Endothelial cell of umbilical vein (primary cell): ENCODE measurements at regions not wholly inside any gene's neighbourhood (a gene's known extent, or its start where the extent isn't known, plus 50 kb on each side); places are given as distances from the start of the nearest gene placed in this dataset.

Experiments used
- EZH2 ChIP-seq: IDR thresholded peaks from 2 replicates; pipeline ENCODE4 v1.6.1; 2012; ENCODE audit warnings: borderline replicate concordance, low read depth, mild to moderate bottlenecking, moderate library complexity, low read length, inconsistent platforms; ENCODE audit not compliant: severe bottlenecking
- POLR2A ChIP-seq: IDR thresholded peaks from 2 replicates; pipeline ENCODE4 v1.6.1; 2012; ENCODE audit warnings: low read depth, mild to moderate bottlenecking, control low read depth, low read length

DNA sequence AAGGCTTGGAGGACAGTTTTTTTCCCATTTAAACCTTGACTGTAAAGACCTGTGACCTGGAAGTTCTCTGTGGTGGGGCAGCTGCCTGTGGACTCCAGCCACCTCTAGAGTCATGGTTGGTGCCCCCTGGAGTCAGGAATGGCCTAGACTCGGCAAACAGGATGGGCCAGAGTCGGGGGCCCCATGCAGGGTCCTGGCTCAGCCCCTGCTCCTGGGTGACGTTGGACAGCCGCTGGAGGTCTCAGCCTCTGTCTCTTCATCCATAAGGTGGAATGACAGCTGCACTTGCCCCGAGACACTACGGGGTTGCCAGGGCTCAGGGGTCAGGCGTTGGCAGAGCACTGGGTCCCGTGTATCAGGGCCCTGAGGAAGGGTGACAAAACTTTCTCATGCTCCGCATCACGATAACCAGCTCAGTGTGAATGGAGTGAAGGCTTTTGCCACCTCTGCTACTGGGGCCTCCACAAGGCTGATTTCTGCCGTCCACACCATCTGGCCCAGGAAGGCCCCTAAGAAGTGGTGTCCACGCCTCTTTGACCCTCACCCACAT lies 58.5 kb upstream of the TTC34 start:
- TF ChIP-seq EZH2 (no peak), POLR2A (no peak)
